GM12878 (cell line): ENCODE measurements at regions not wholly inside any gene's neighbourhood (a gene's known extent, or its start where the extent isn't known, plus 50 kb on each side); places are given as distances from the start of the nearest gene placed in this dataset.
A peak's percentile ranks its signal among the peaks of the same experiment; 100 is the strongest.

ENCODE experiments used
- ATAC-seq: fragments of 200-7000 bp; cut with Tn5 transposase; 3 replicates; pipeline ENCODE4 v1.9.1; 2020; ENCODE audit warnings: mild to moderate bottlenecking, moderate library complexity
- BruUV-seq: library from RNA; stranded (reverse); fragments of 400-500 nt; replicated peaks from 2 replicates; lab custom pipeline; 2021; lab: Mats Ljungman, UMichigan
- CTCF ChIA-PET: fragments of 300-600 bp; sonication (Branson Sonifier 250); formaldehyde crosslinking; extraction: SDS; loops from one replicate; lab custom pipeline; 2021; ENCODE audit warnings: inconsistent platforms; lab: Yijun Ruan, JAX
- POLR2A ChIA-PET: fragments of 350-600 bp; formaldehyde crosslinking; extraction: SDS; loops from one replicate; lab custom pipeline; 2021; ENCODE audit warnings: inconsistent platforms; lab: Charles Lee
- RAD21 ChIA-PET: fragments of 300-600 bp; sonication (Branson Sonifier 250); formaldehyde crosslinking; loops from one replicate; lab custom pipeline; 2023; ENCODE audit warnings: antibody characterized with exemption; ENCODE audit not compliant: unreplicated experiment; lab: Charles Lee
- SMC1A ChIA-PET: fragments of 300-600 bp; sonication (Branson Sonifier 250); formaldehyde crosslinking; loops from one replicate; lab custom pipeline; 2023; ENCODE audit not compliant: unreplicated experiment, uncharacterized antibody; lab: Charles Lee
- DNase-seq: peaks from one replicate; pipeline ENCODE4 v3.0.0-alpha.2; 2011; ENCODE audit warnings: low read depth, low spot score
- FAIRE-seq: peaks from 3 replicates; lab custom pipeline; 2011; peaks lifted over from hg19 to GRCh38; lab: Jason Lieb, UNC
- H2AFZ ChIP-seq: 2 replicates; pipeline ENCODE4 v1.6.0; 2011; ENCODE audit warnings: low read depth, low read length, control low read depth; ENCODE audit not compliant: control insufficient read depth
- H3K27ac ChIP-seq: 2 replicates; pipeline ENCODE4 v1.5.1; 2011; ENCODE audit warnings: control low read depth; ENCODE audit not compliant: control insufficient read depth, insufficient read depth
- H3K27me3 ChIP-seq, 2 experiments: replicated peaks in 1 of 2; 2 replicates each; pipeline versions ENCODE4 v1.6.0 to v1.6.1; 2011; ENCODE audit warnings: low read length in 1 of 2; ENCODE audit not compliant: control insufficient read depth in 2 of 2, insufficient read depth in 2 of 2
- H3K36me3 ChIP-seq, 2 experiments: 2 replicates each; pipeline ENCODE4 v1.5.1; 2011; ENCODE audit warnings: low read length in 1 of 2; ENCODE audit not compliant: control insufficient read depth in 2 of 2, insufficient read depth in 2 of 2
- H3K4me1 ChIP-seq: 2 replicates; pipeline ENCODE4 v1.6.1; 2011; ENCODE audit warnings: mild to moderate bottlenecking, low read length, moderate library complexity, mixed read lengths; ENCODE audit not compliant: control insufficient read depth, insufficient read depth
- H3K4me2 ChIP-seq: 2 replicates; pipeline ENCODE4 v1.6.0; 2011; ENCODE audit warnings: control low read depth; ENCODE audit not compliant: control insufficient read depth, insufficient read depth
- H3K4me3 ChIP-seq: fragments of 200-600 bp; sonication (generic); 2 replicates; pipeline ENCODE4 v1.5.1; 2016
- H3K79me2 ChIP-seq: 2 replicates; pipeline ENCODE4 v1.6.0; 2011; ENCODE audit warnings: low read length; ENCODE audit not compliant: control insufficient read depth, insufficient read depth
- H3K9ac ChIP-seq: 2 replicates; pipeline ENCODE4 v1.8.0; 2011; ENCODE audit warnings: low read length, control low read depth, mixed read lengths; ENCODE audit not compliant: control insufficient read depth, insufficient read depth
- H3K9me3 ChIP-seq: replicated peaks from 3 replicates; pipeline ENCODE4 v1.5.1; 2011; ENCODE audit warnings: mild to moderate bottlenecking, low read length; ENCODE audit not compliant: control insufficient read depth, insufficient read depth
- H4K20me1 ChIP-seq: 2 replicates; pipeline ENCODE4 v1.6.0; 2011; ENCODE audit not compliant: control insufficient read depth, insufficient read depth
- CTCF ChIP-seq, 3 experiments: IDR thresholded peaks in 2 of 3; conservative IDR thresholded peaks in 1 of 3; 2 replicates each; pipeline ENCODE4 v1.5.1; 2011; ENCODE audit warnings: low read depth in 3 of 3, low read length in 3 of 3, mild to moderate bottlenecking in 3 of 3, control low read depth in 2 of 3, moderate library complexity in 2 of 3, inconsistent platforms in 1 of 3, mixed read lengths in 1 of 3; ENCODE audit not compliant: control insufficient read depth in 2 of 3, insufficient read depth in 1 of 3; ENCODE audit errors: extremely low read depth in 1 of 3
- CUX1 ChIP-seq: IDR thresholded peaks from 2 replicates; pipeline ENCODE4 v1.6.1; 2012; ENCODE audit warnings: improper control_type of control experiment, low read depth, low read length; ENCODE audit not compliant: insufficient replicate concordance
- EZH2 ChIP-seq: IDR thresholded peaks from 2 replicates; pipeline ENCODE4 v1.6.1; 2012; ENCODE audit warnings: low read depth, mild to moderate bottlenecking, control low read depth, inconsistent platforms, low read length, borderline replicate concordance; ENCODE audit not compliant: control insufficient read depth
- RAD21 ChIP-seq: IDR thresholded peaks from 2 replicates; pipeline ENCODE4 v1.6.1; 2011; ENCODE audit warnings: mild to moderate bottlenecking, low read depth, low read length, moderate library complexity; ENCODE audit not compliant: insufficient read depth
- in situ Hi-C: fragments of 300-500 bp; cut with MboI; formaldehyde crosslinking; loops from 9 replicates; pipeline ENCODE4 v1.14.3; 2018; ENCODE audit warnings: mixed read lengths
- intact Hi-C: fragments of 100-400 bp; cut with micrococcal nuclease; formaldehyde crosslinking; loops from one replicate; pipeline ENCODE4 v1.14.2; 2022; ENCODE audit not compliant: unreplicated experiment

- Histone ChIP-seq H3K4me3 (no peak overlapping the region), H3K27me3 (no peaks in the 10 kb centered on the region), H3K27ac (no peak overlapping the region), H3K79me2 (no peaks in the 10 kb centered on the region), H3K9me3 (no peaks in the 10 kb centered on the region), H2AFZ (no peak overlapping the region), H3K4me2 (no peak overlapping the region), H4K20me1 (no peaks in the 10 kb centered on the region), H3K36me3 (no peaks in the 10 kb centered on the region), H3K4me1 (no peaks in the 10 kb centered on the region), H3K9ac (no peak overlapping the region)
- POLR2A ChIA-PET = interaction anchor here (1.3 kb wide), 1 partner anchor 13 kb away, joined by 3 read pairs; no protein-coding TSS in a partner anchor
- intact Hi-C loops = no loop called here
- in situ Hi-C loops = no loop called here
- no peak for DNase-seq
- CTCF ChIA-PET = no interaction called here
- SMC1A ChIA-PET = interaction anchor here (1.6 kb wide), 1 partner anchor 15 kb away, joined by 5 read pairs; no protein-coding TSS in a partner anchor
- ATAC-seq = peak; percentile 37
- FAIRE-seq = no peak
- RAD21 ChIA-PET = no interaction called here
- peak; percentile 50 for TF ChIP-seq RAD21
- no peak for TF ChIP-seq EZH2
- TF ChIP-seq CUX1 = no peak
- TF ChIP-seq CTCF (IDR thresholded peaks at IDR 0.05 in 2 of 3, conservative IDR thresholded peaks at IDR 0.05 in 1 of 3; ENCODE audit: control insufficient read depth in 2 of 3, extremely low read depth in 1 of 3, insufficient read depth in 1 of 3, low read depth in 3 of 3, low read length in 3 of 3) = peak; percentile 10 to 25 (median 18); a peak in 3 of 6 replicates
- no TSS peak for BruUV-seq
Observed at GRCh38 chr4:65089666-65090065, 580.6 kb downstream of the EPHA5 start.
